OCI-LY3 (cell line): ENCODE measurements at regions not wholly inside any gene's neighbourhood (a gene's known extent, or its start where the extent isn't known, plus 50 kb on each side); places are given as distances from the start of the nearest gene placed in this dataset.

Source experiments
- H2AFZ ChIP-seq: fragments of 200-600, 300-600 bp; shearing (Covaris generic); 2 replicates; pipeline ENCODE4 v1.6.0; 2014; ENCODE audit warnings: antibody characterized with exemption, low read depth, low read length
- H3K27ac ChIP-seq: fragments of 200-600, 300-600 bp; sonication (generic); 2 replicates; pipeline ENCODE4 v1.5.1; 2014; ENCODE audit warnings: mild to moderate bottlenecking, low read length, moderate library complexity, mixed read lengths
- H3K27me3 ChIP-seq: fragments of 200-600, 300-600 bp; sonication (generic); 2 replicates; pipeline ENCODE4 v1.6.1; 2014; ENCODE audit warnings: low read depth, low read length, mixed read lengths
- H3K36me3 ChIP-seq: fragments of 200-600, 300-600 bp; sonication (generic); replicated peaks from 2 replicates; pipeline ENCODE3; 2014; ENCODE audit warnings: low read depth, low read length, mixed read lengths
- H3K4me1 ChIP-seq: fragments of 300-600, 200-600 bp; sonication (generic); 2 replicates; pipeline ENCODE4 v1.6.1; 2014; ENCODE audit warnings: low read length, mixed read lengths
- H3K4me2 ChIP-seq: fragments of 200-600, 300-600 bp; sonication (generic); 2 replicates; pipeline ENCODE4 v1.6.1; 2014; ENCODE audit warnings: low read length, mixed read lengths
- H3K4me3 ChIP-seq: fragments of 300-600, 200-600 bp; sonication (generic); 2 replicates; pipeline ENCODE4 v1.5.1; 2014; ENCODE audit warnings: antibody characterized with exemption, mild to moderate bottlenecking, low read length, moderate library complexity
- H3K79me2 ChIP-seq: fragments of 300-600, 200-600 bp; shearing (Covaris generic); 2 replicates; pipeline ENCODE4 v1.6.1; 2014; ENCODE audit warnings: mild to moderate bottlenecking, low read length, mixed read lengths
- H3K9ac ChIP-seq: fragments of 300-600, 200-600 bp; shearing (Covaris generic); 2 replicates; pipeline ENCODE4 v1.6.0; 2014; ENCODE audit warnings: mild to moderate bottlenecking, low read length, moderate library complexity
- H3K9me3 ChIP-seq: fragments of 200-600, 300-600 bp; shearing (Covaris generic); 2 replicates; pipeline ENCODE4 v1.6.1; 2014; ENCODE audit warnings: low read length, mixed read lengths; ENCODE audit not compliant: insufficient read depth
- H4K20me1 ChIP-seq: fragments of 200-600, 300-600 bp; sonication (generic); 2 replicates; pipeline ENCODE4 v1.6.1; 2016; ENCODE audit warnings: low read length, mixed read lengths; ENCODE audit not compliant: insufficient read depth
- EZH2phosphoT487 ChIP-seq: fragments of 200-600 bp; shearing (Covaris generic); IDR thresholded peaks from 2 replicates; pipeline ENCODE4 v1.6.1; 2018; ENCODE audit warnings: antibody characterized with exemption, mixed run types, low read depth
- TF ChIP-seq, protein P1 (sequence below): fragments of 200-600, 300-600 bp; sonication (generic); IDR thresholded peaks from 2 replicates; pipeline ENCODE4 v1.5.1; 2014; ENCODE audit warnings: antibody characterized with exemption, low read length, low read depth

DNA sequence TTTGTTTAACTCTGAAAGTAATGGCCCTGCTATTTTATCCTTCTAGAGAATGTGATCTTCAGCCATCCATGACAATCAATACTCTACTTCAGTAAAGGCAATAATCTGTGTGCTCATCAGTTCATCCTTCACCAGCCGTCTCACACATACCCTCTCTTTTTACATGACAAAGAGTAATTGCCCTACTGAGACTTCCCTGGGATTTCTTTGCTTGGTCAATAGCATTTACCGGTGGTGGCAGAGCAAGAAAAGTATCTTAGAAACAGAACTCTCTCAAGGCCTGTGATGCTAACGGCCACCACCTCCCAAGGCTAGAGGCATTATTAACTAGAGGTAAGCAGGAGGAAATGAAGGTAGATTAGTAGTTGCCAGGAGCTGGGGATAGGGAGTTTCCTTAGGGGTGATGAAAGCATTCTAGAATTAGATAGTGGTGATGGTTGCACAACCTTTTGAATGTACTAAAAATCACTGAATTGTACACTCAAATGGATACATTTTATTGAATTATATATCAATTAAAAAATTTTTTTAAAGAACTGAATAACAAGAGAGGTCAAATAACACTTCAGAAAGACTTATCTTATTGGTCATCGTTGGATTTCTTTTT, 57.9 kb upstream of the EPC2 start:
- no peak overlapping the region for H3K9ac ChIP-seq
- no peak overlapping the region for H2AFZ ChIP-seq
- H3K27ac ChIP-seq, result no peak overlapping the region
- H3K36me3 ChIP-seq, result no peaks in the 10 kb centered on the region
- no peaks in the 10 kb centered on the region for H3K9me3 ChIP-seq
- peaks cover 18% of the 10 kb centered on the region for H3K4me1 ChIP-seq
- no peak for TF ChIP-seq EZH2phosphoT487
- TF ChIP-seq, protein P1, sequence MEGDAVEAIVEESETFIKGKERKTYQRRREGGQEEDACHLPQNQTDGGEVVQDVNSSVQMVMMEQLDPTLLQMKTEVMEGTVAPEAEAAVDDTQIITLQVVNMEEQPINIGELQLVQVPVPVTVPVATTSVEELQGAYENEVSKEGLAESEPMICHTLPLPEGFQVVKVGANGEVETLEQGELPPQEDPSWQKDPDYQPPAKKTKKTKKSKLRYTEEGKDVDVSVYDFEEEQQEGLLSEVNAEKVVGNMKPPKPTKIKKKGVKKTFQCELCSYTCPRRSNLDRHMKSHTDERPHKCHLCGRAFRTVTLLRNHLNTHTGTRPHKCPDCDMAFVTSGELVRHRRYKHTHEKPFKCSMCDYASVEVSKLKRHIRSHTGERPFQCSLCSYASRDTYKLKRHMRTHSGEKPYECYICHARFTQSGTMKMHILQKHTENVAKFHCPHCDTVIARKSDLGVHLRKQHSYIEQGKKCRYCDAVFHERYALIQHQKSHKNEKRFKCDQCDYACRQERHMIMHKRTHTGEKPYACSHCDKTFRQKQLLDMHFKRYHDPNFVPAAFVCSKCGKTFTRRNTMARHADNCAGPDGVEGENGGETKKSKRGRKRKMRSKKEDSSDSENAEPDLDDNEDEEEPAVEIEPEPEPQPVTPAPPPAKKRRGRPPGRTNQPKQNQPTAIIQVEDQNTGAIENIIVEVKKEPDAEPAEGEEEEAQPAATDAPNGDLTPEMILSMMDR, result no peak
- no peak overlapping the region for H3K4me3 ChIP-seq
- peaks cover 4% of the 10 kb centered on the region; the same call in 1 of the 2 replicates for H3K27me3 ChIP-seq
- H4K20me1 ChIP-seq, result no peaks in the 10 kb centered on the region
- H3K4me2 ChIP-seq, result no peak overlapping the region
- H3K79me2 ChIP-seq, result no peaks in the 10 kb centered on the region

DNA sequence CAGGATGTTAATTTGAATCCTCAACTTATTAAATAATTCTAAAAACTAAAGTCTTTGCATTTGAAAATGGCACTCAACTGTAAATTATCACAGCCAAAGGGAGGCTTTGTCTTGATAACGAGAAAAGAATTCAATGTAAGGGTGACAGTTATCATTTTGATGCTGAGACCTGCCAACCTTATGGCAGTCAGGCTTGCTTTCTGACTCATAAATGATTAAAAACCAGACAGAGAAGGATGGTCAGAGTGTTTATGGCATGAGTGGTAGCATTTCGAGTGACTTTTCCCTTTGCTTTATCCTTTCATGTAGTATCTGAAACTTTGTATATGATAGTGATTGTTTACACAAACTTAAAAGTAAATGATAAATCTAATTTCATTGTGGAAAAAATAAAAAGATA, 53.9 kb upstream of the EPC2 start:
- no peak overlapping the region for H3K4me3 ChIP-seq
- 0 out of 2 replicates have a peak overlapping the region, but pooled peaks have one; percentile 0 for H3K4me2 ChIP-seq
- TF ChIP-seq EZH2phosphoT487, result no peak
- TF ChIP-seq, protein P1, result no peak
- no peaks in the 10 kb centered on the region for H3K36me3 ChIP-seq
- H3K79me2 ChIP-seq, result no peaks in the 10 kb centered on the region
- H2AFZ ChIP-seq, result no peak overlapping the region
- peaks cover 3% of the 10 kb centered on the region; the same call in 1 of the 2 replicates for H3K27me3 ChIP-seq
- no peaks in the 10 kb centered on the region for H3K9me3 ChIP-seq
- H4K20me1 ChIP-seq, result no peaks in the 10 kb centered on the region
- H3K27ac ChIP-seq, result no peak overlapping the region
- H3K9ac ChIP-seq, result no peak overlapping the region
- peaks cover 8% of the 10 kb centered on the region for H3K4me1 ChIP-seq

DNA sequence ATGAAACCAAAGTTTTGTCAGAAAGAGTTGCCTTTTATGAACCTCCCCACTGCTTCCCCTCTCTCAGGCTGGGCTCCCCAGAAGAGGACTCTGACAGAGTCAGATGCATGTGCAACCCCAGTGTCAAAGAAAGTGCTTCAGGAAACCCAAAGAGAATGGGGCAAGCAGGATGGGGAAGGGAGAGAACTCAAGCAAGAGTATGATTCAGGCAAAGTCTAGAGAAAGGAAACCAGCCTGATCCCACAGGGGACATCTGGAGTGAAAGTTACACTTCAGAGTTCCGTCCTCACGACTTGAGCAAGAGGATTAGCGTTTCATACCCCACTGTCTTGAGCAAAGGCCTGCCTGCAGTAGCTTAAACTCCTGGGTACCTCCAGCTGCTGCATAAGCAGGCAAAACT, 51.8 kb upstream of the EPC2 start:
- no peaks in the 10 kb centered on the region for H4K20me1 ChIP-seq
- TF ChIP-seq EZH2phosphoT487, result no peak
- TF ChIP-seq, protein P1, result no peak
- no peak overlapping the region for H2AFZ ChIP-seq
- peaks cover 3% of the 10 kb centered on the region; the same call in 1 of the 2 replicates for H3K27me3 ChIP-seq
- no peak overlapping the region for H3K27ac ChIP-seq
- H3K4me2 ChIP-seq, result no peak overlapping the region
- no peaks in the 10 kb centered on the region for H3K79me2 ChIP-seq
- H3K9ac ChIP-seq, result no peak overlapping the region
- H3K36me3 ChIP-seq, result no peaks in the 10 kb centered on the region
- H3K4me3 ChIP-seq, result no peak overlapping the region
- H3K9me3 ChIP-seq, result no peaks in the 10 kb centered on the region
- peaks cover 8% of the 10 kb centered on the region for H3K4me1 ChIP-seq

DNA sequence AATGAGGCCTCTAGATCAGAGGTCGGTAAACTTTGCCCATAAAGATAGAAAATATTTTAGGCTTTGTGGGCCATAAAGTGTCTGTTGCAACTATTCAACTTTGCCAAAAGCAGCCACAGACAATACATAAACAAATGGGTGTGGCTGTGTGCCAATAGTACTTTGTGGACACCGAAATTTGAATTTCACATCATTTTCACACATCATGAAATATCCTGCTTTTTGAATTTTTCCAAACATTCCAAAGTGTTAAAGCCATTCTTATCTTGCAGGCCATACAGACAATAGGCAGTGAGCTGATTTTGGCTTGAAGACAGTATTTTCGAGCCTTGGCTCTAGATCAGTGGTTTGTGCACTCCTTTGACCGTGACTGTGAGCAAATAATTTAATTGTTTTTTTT, 51.1 kb upstream of the EPC2 start:
- TF ChIP-seq EZH2phosphoT487, result no peak
- TF ChIP-seq, protein P1, result no peak
- Histone ChIP-seq H3K9me3 (no peaks in the 10 kb centered on the region), H4K20me1 (no peaks in the 10 kb centered on the region), H3K36me3 (no peaks in the 10 kb centered on the region), H3K4me1 (peaks cover 8% of the 10 kb centered on the region), H3K27me3 (peaks cover 3% of the 10 kb centered on the region; the same call in 1 of the 2 replicates), H3K27ac (no peak overlapping the region), H3K4me2 (no peak overlapping the region), H3K9ac (no peak overlapping the region), H2AFZ (no peak overlapping the region), H3K79me2 (no peaks in the 10 kb centered on the region), H3K4me3 (no peak overlapping the region)
